ENCODE measurements at regions not wholly inside any gene's neighbourhood (a gene's known extent, or its start where the extent isn't known, plus 50 kb on each side); places are given as distances from the start of the nearest gene placed in this dataset.

DNA sequence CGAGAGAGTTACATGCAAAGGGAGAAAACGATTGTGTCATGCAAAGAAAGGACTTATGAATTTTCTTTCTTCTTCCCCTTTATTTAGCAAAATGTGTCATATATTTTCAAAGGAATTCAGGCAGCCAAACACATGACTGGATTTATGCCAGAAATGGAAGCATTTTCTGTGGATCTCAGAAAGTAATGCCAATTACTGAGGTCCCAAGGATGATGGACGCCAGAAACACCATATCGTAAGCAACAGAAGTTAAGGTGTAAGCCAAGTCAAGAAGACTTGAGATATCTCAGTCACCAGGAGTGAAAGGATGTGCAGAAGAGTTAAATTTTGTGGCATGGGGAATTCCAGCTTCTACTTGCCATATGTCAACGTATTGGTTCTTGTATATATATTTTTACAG, 255.1 kb downstream of the GBA3 start:
- no peak for DNase-seq (ENCODE audit: low spot score)
- no peak overlapping the region for H3K27ac ChIP-seq (ENCODE audit: low read depth in 1 of 2, low read length in 2 of 2)
- TF ChIP-seq NR2F2 (IDR thresholded peaks at IDR 0.05) = no peak
- TF ChIP-seq RXRA (IDR thresholded peaks at IDR 0.05) = no peak
- TF ChIP-seq, protein P1, sequence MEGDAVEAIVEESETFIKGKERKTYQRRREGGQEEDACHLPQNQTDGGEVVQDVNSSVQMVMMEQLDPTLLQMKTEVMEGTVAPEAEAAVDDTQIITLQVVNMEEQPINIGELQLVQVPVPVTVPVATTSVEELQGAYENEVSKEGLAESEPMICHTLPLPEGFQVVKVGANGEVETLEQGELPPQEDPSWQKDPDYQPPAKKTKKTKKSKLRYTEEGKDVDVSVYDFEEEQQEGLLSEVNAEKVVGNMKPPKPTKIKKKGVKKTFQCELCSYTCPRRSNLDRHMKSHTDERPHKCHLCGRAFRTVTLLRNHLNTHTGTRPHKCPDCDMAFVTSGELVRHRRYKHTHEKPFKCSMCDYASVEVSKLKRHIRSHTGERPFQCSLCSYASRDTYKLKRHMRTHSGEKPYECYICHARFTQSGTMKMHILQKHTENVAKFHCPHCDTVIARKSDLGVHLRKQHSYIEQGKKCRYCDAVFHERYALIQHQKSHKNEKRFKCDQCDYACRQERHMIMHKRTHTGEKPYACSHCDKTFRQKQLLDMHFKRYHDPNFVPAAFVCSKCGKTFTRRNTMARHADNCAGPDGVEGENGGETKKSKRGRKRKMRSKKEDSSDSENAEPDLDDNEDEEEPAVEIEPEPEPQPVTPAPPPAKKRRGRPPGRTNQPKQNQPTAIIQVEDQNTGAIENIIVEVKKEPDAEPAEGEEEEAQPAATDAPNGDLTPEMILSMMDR (IDR thresholded peaks at IDR 0.05; ENCODE audit: low read depth, low read length, missing input control) = no peak
- H3K4me3 ChIP-seq (ENCODE audit: low read depth in 1 of 3, low read length in 3 of 3) = no peak overlapping the region
- H3K36me3 ChIP-seq (ENCODE audit: control insufficient read depth in 4 of 4, insufficient read depth in 3 of 4, low read depth in 1 of 4, low read length in 3 of 4) = no peaks in the 10 kb centered on the region
- H3K9me3 ChIP-seq (ENCODE audit: control insufficient read depth in 4 of 4, low read length in 3 of 4) = no peaks in the 10 kb centered on the region
- H3K4me1 ChIP-seq (ENCODE audit: control insufficient read depth in 4 of 4, insufficient read depth in 4 of 4, low read length in 3 of 4) = no peaks in the 10 kb centered on the region
- WGBS = 93% methylated on average over 5 of the region's 5 CpGs
- no peak overlapping the region for H3K9ac ChIP-seq (ENCODE audit: low read depth in 1 of 2, low read length in 2 of 2)
- no peaks in the 10 kb centered on the region for H3K27me3 ChIP-seq (ENCODE audit: control insufficient read depth in 4 of 4, insufficient read depth in 4 of 4, low read length in 3 of 4)

DNA sequence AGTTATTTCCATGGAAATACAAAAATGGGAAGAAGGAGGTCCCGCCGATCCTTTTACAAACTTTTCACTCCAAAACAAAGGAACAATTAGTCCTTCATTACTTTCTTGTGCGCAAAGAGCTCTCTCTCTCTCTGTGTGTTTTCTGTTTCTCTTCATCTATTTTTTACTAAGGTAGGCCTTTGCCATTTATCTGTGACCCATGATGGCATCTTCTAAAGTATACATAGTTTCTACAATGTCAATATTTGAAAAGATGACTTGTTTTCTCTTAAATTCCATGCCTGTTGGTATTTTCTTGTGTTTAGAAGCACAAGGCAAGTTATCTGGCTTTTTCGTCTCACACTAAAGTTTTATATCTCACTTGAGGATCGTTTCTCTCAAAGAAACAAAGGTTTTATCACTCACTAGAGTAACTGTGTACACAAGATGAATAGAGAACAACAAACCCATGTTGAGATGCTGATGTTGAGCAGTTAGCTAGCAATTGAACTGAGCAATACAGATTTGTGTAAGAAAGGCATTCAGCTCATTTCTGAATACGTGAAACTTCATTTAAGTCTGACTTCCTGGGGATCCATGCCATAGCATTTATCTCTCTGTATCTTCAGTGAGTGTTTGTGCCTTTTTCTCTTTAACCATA, 250.3 kb downstream of the GBA3 start:
- TF ChIP-seq, protein P2, sequence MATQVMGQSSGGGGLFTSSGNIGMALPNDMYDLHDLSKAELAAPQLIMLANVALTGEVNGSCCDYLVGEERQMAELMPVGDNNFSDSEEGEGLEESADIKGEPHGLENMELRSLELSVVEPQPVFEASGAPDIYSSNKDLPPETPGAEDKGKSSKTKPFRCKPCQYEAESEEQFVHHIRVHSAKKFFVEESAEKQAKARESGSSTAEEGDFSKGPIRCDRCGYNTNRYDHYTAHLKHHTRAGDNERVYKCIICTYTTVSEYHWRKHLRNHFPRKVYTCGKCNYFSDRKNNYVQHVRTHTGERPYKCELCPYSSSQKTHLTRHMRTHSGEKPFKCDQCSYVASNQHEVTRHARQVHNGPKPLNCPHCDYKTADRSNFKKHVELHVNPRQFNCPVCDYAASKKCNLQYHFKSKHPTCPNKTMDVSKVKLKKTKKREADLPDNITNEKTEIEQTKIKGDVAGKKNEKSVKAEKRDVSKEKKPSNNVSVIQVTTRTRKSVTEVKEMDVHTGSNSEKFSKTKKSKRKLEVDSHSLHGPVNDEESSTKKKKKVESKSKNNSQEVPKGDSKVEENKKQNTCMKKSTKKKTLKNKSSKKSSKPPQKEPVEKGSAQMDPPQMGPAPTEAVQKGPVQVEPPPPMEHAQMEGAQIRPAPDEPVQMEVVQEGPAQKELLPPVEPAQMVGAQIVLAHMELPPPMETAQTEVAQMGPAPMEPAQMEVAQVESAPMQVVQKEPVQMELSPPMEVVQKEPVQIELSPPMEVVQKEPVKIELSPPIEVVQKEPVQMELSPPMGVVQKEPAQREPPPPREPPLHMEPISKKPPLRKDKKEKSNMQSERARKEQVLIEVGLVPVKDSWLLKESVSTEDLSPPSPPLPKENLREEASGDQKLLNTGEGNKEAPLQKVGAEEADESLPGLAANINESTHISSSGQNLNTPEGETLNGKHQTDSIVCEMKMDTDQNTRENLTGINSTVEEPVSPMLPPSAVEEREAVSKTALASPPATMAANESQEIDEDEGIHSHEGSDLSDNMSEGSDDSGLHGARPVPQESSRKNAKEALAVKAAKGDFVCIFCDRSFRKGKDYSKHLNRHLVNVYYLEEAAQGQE (IDR thresholded peaks at IDR 0.05) = no peak
- TF ChIP-seq, protein P3, sequence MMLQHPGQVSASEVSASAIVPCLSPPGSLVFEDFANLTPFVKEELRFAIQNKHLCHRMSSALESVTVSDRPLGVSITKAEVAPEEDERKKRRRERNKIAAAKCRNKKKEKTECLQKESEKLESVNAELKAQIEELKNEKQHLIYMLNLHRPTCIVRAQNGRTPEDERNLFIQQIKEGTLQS (IDR thresholded peaks at IDR 0.05) = no peak
- TF ChIP-seq, protein P4, sequence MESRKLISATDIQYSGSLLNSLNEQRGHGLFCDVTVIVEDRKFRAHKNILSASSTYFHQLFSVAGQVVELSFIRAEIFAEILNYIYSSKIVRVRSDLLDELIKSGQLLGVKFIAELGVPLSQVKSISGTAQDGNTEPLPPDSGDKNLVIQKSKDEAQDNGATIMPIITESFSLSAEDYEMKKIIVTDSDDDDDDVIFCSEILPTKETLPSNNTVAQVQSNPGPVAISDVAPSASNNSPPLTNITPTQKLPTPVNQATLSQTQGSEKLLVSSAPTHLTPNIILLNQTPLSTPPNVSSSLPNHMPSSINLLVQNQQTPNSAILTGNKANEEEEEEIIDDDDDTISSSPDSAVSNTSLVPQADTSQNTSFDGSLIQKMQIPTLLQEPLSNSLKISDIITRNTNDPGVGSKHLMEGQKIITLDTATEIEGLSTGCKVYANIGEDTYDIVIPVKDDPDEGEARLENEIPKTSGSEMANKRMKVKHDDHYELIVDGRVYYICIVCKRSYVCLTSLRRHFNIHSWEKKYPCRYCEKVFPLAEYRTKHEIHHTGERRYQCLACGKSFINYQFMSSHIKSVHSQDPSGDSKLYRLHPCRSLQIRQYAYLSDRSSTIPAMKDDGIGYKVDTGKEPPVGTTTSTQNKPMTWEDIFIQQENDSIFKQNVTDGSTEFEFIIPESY (IDR thresholded peaks at IDR 0.05) = no peak
- TF ChIP-seq YY1 (IDR thresholded peaks at IDR 0.05) = no peak
- no peak for TF ChIP-seq RXRA (IDR thresholded peaks at IDR 0.05)
- no peak for TF ChIP-seq FOXA1 (IDR thresholded peaks at IDR 0.05)
- no peak for TF ChIP-seq NR2F2 (IDR thresholded peaks at IDR 0.05)
- no peak for TF ChIP-seq RAD21 (IDR thresholded peaks at IDR 0.05)
- TF ChIP-seq HNF4G (IDR thresholded peaks at IDR 0.05) = no peak
- 82% methylated on average over 6 of the region's 6 CpGs for WGBS
- H3K27me3 ChIP-seq (ENCODE audit: control insufficient read depth in 4 of 4, insufficient read depth in 4 of 4, low read length in 3 of 4) = no peaks in the 10 kb centered on the region
- no peaks in the 10 kb centered on the region for H3K9me3 ChIP-seq (ENCODE audit: control insufficient read depth in 4 of 4, low read length in 3 of 4)
- no peak overlapping the region for H3K27ac ChIP-seq (ENCODE audit: low read depth in 1 of 2, low read length in 2 of 2)
- no peak overlapping the region for H3K4me3 ChIP-seq (ENCODE audit: low read depth in 1 of 3, low read length in 3 of 3)
- no peaks in the 10 kb centered on the region for H3K36me3 ChIP-seq (ENCODE audit: control insufficient read depth in 4 of 4, insufficient read depth in 3 of 4, low read depth in 1 of 4, low read length in 3 of 4)
- no peak for DNase-seq (ENCODE audit: low spot score)
- no peak overlapping the region for H3K9ac ChIP-seq (ENCODE audit: low read depth in 1 of 2, low read length in 2 of 2)
- H3K4me1 ChIP-seq (ENCODE audit: control insufficient read depth in 4 of 4, insufficient read depth in 4 of 4, low read length in 3 of 4) = peaks cover 3 to 12% (median 6%) of the 10 kb centered on the region in 4 donors
